ENCODE measurements at regions not wholly inside any gene's neighbourhood (a gene's known extent, or its start where the extent isn't known, plus 50 kb on each side); places are given as distances from the start of the nearest gene placed in this dataset. TPM values are rescaled to one million over a fixed set of nuclear protein-coding genes. Genes with fewer than 3 reads are reported as not detected.

GRCh38 chr9:107540164-107540561 is 50.6 kb upstream of the KLF4 start (continued):
- TF ChIP-seq MAX (IDR thresholded peaks at IDR 0.05) (no peak), SP1 (IDR thresholded peaks at IDR 0.05) (no peak), TAF1 (conservative IDR thresholded peaks at IDR 0.05) (no peak)

GRCh38 chr9:107539427-107540163 is 50.0 kb upstream of the KLF4 start:
- no peaks in the 10 kb centered on the region for H3K9me3 ChIP-seq (ENCODE audit: control insufficient read depth in 4 of 4, low read length in 3 of 4)
- TF ChIP-seq FOXA2 (IDR thresholded peaks at IDR 0.05) (no peak), SP1 (IDR thresholded peaks at IDR 0.05) (no peak), EGR1 (IDR thresholded peaks at IDR 0.05; ENCODE audit: low read depth in 2 of 2) (no peak), HNF4A (conservative IDR thresholded peaks at IDR 0.05) (no peak), ZBTB33 (IDR thresholded peaks at IDR 0.05) (no peak), RXRA (IDR thresholded peaks at IDR 0.05) (no peak), NR2F2 (IDR thresholded peaks at IDR 0.05) (no peak), JUND (IDR thresholded peaks at IDR 0.05) (no peak)
- H3K27me3 ChIP-seq (ENCODE audit: control insufficient read depth in 4 of 4, insufficient read depth in 4 of 4, low read length in 3 of 4) = no peaks in the 10 kb centered on the region
- no peak for DNase-seq (ENCODE audit: low spot score)
- H3K4me3 ChIP-seq (ENCODE audit: low read depth in 1 of 3, low read length in 3 of 3) = no peak overlapping the region
- 89% methylated on average over 10 of the region's 10 CpGs for WGBS
- H3K36me3 ChIP-seq (ENCODE audit: control insufficient read depth in 4 of 4, insufficient read depth in 3 of 4, low read depth in 1 of 4, low read length in 3 of 4) = no peaks in the 10 kb centered on the region
- no peaks in the 10 kb centered on the region for H3K4me1 ChIP-seq (ENCODE audit: control insufficient read depth in 4 of 4, insufficient read depth in 4 of 4, low read length in 3 of 4)
- no peak overlapping the region for H3K27ac ChIP-seq (ENCODE audit: low read depth in 1 of 2, low read length in 2 of 2)
- H3K9ac ChIP-seq (ENCODE audit: low read depth in 1 of 2, low read length in 2 of 2) = no peak overlapping the region

Small RNA genes lying in the stretch of these regions (small RNA-seq; reads per million reads assigned to genes)
- gene RN7SL659P (not detected), gene RNA5SP293 (not detected), gene RNU6-1064P (not detected), gene RNU6-996P (not detected)
